IMR-90 (cell line): ENCODE measurements at regions not wholly inside any gene's neighbourhood (a gene's known extent, or its start where the extent isn't known, plus 50 kb on each side); places are given as distances from the start of the nearest gene placed in this dataset.
A peak's percentile ranks its signal among the peaks of the same experiment; 100 is the strongest.

ENCODE experiments used
- CEBPB ChIP-seq: IDR thresholded peaks from 2 replicates; pipeline ENCODE4 v1.6.1; 2012; ENCODE audit warnings: low read depth, low read length, improper control_type of control experiment
- CTCF ChIP-seq: conservative IDR thresholded peaks from 2 replicates; pipeline ENCODE4 v1.5.1; 2012; ENCODE audit warnings: mild to moderate bottlenecking, low read depth, low read length, improper control_type of control experiment
- MAFK ChIP-seq: IDR thresholded peaks from 2 replicates; pipeline ENCODE4 v1.6.1; 2012; ENCODE audit warnings: low read depth, low read length, improper control_type of control experiment
- MAZ ChIP-seq: IDR thresholded peaks from 2 replicates; pipeline ENCODE4 v1.6.1; 2012; ENCODE audit warnings: low read depth, mild to moderate bottlenecking, low read length, improper control_type of control experiment, moderate library complexity, borderline replicate concordance
- MXI1 ChIP-seq: IDR thresholded peaks from 2 replicates; pipeline ENCODE4 v1.6.1; 2012; ENCODE audit warnings: low read depth, mild to moderate bottlenecking, low read length, moderate library complexity, borderline replicate concordance
- NFE2L2 ChIP-seq: fragments of 150-350 bp; IDR thresholded peaks from 2 replicates; pipeline ENCODE4 v1.6.1; 2016; ENCODE audit warnings: low read depth, mild to moderate bottlenecking, low read length
- POLR2A ChIP-seq: IDR thresholded peaks from 2 replicates; pipeline ENCODE4 v1.6.1; 2012; ENCODE audit warnings: mild to moderate bottlenecking, low read depth, low read length
- RCOR1 ChIP-seq: IDR thresholded peaks from 2 replicates; pipeline ENCODE4 v1.6.1; 2012; ENCODE audit warnings: mild to moderate bottlenecking, low read length, improper control_type of control experiment; ENCODE audit not compliant: insufficient replicate concordance
- SMC3 ChIP-seq: fragments of 150-350 bp; IDR thresholded peaks from 2 replicates; pipeline ENCODE4 v1.6.1; 2016; ENCODE audit warnings: low read depth, mild to moderate bottlenecking, antibody characterized with exemption, low read length, moderate library complexity
- USF2 ChIP-seq: fragments of 150-350 bp; IDR thresholded peaks from 2 replicates; pipeline ENCODE4 v1.6.1; 2017; ENCODE audit warnings: mild to moderate bottlenecking, antibody characterized with exemption, low read length, low read depth

- TF ChIP-seq CTCF = no peak
- TF ChIP-seq MXI1 = no peak
- no peak for TF ChIP-seq NFE2L2
- TF ChIP-seq RCOR1 = no peak
- TF ChIP-seq CEBPB = no peak
- no peak for TF ChIP-seq POLR2A
- TF ChIP-seq MAFK = no peak
- no peak for TF ChIP-seq SMC3
- peak; percentile 63; the same call in 1 of the 2 replicates for TF ChIP-seq MAZ
- no peak for TF ChIP-seq USF2
These were observed 443.4 kb downstream of the MIAT start for GRCh38 chr22:27100789-27101188.
